ENCODE measurements at regions not wholly inside any gene's neighbourhood (a gene's known extent, or its start where the extent isn't known, plus 50 kb on each side); places are given as distances from the start of the nearest gene placed in this dataset.

GRCh38 chr1:34371829-34372532 lies 195.3 kb downstream of the C1orf94 start:
- TF ChIP-seq CTCF (IDR thresholded peaks at IDR 0.05) (no peak), SIN3A (IDR thresholded peaks at IDR 0.05; ENCODE audit: borderline replicate concordance, insufficient read depth, low read depth, low read length) (no peak), POLR2AphosphoS5 (IDR thresholded peaks at IDR 0.05; ENCODE audit: low read depth, low read length) (no peak), REST (IDR thresholded peaks at IDR 0.05; ENCODE audit: insufficient read depth in 1 of 2, low read depth in 2 of 2, low read length in 1 of 2) (no peak), TCF7L2 (IDR thresholded peaks at IDR 0.05; ENCODE audit: low read depth, low read length) (no peak)

Data from Panc1 (cell line).